Transverse colon (tissue), 4 donors: ENCODE measurements at regions not wholly inside any gene's neighbourhood (a gene's known extent, or its start where the extent isn't known, plus 50 kb on each side); places are given as distances from the start of the nearest gene placed in this dataset.

Experiments
- EP300 ChIP-seq: sonication (generic); formaldehyde crosslinking; IDR thresholded peaks from one replicate; pipeline ENCODE4 v1.6.1; 2017; ENCODE audit warnings: antibody characterized with exemption, low read depth
- POLR2A ChIP-seq: fragments of 450-650 bp; IDR thresholded peaks from one replicate; pipeline ENCODE4 v1.6.1; 2016; ENCODE audit warnings: antibody characterized with exemption, mild to moderate bottlenecking, moderate library complexity
- POLR2AphosphoS5 ChIP-seq, 3 donors: sonication (generic); formaldehyde crosslinking; IDR thresholded peaks; one replicate each; pipeline ENCODE4 v1.6.1; 2016; ENCODE audit warnings: antibody characterized with exemption in 3 of 3
- TF ChIP-seq, protein P1 (sequence below), 5 experiments: fragments of 200-600 bp in 3 of 5; fragments of 450-650 bp in 2 of 5; sonication (generic) in 3 of 5; IDR thresholded peaks; 1 replicate in 2 of 5; 2 replicates in 3 of 5; pipeline ENCODE4 v1.5.1; 2016 to 2017; ENCODE audit warnings: antibody characterized with exemption in 5 of 5, inconsistent platforms in 3 of 5, mild to moderate bottlenecking in 2 of 5, moderate library complexity in 1 of 5

DNA sequence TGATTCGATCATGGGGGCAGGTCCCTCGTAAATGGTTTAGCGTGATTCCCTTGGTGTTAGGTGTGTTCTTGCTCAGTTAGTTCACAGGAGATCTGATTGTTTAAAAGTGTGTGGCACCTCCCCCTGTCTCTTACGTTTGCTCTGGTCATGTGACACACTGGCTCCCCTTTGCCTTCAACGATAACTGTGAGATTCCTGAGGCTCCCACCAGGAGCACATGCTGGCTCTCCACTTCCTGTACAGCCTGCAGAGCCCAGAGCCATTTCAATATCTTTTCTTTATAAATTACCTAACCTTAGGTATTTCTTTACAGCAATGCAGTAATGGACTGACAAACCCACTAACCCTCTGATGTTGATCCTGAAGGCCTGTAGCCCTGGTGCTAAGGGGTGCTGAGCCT is 141.9 kb downstream of the FCRL5 start:
- no peak for TF ChIP-seq POLR2AphosphoS5 (IDR thresholded peaks at IDR 0.05)
- TF ChIP-seq, protein P1, sequence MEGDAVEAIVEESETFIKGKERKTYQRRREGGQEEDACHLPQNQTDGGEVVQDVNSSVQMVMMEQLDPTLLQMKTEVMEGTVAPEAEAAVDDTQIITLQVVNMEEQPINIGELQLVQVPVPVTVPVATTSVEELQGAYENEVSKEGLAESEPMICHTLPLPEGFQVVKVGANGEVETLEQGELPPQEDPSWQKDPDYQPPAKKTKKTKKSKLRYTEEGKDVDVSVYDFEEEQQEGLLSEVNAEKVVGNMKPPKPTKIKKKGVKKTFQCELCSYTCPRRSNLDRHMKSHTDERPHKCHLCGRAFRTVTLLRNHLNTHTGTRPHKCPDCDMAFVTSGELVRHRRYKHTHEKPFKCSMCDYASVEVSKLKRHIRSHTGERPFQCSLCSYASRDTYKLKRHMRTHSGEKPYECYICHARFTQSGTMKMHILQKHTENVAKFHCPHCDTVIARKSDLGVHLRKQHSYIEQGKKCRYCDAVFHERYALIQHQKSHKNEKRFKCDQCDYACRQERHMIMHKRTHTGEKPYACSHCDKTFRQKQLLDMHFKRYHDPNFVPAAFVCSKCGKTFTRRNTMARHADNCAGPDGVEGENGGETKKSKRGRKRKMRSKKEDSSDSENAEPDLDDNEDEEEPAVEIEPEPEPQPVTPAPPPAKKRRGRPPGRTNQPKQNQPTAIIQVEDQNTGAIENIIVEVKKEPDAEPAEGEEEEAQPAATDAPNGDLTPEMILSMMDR (IDR thresholded peaks at IDR 0.05) = no peak
- no peak for TF ChIP-seq POLR2A
- no peak for TF ChIP-seq EP300
